GM21528 (cell line): ENCODE measurements at regions not wholly inside any gene's neighbourhood (a gene's known extent, or its start where the extent isn't known, plus 50 kb on each side); places are given as distances from the start of the nearest gene placed in this dataset.

Experiments
- ATAC-seq: cut with Tn5 transposase; IDR thresholded peaks from one replicate; pipeline ENCODE4 v1.9.1; 2021; ENCODE audit warnings: mild to moderate bottlenecking, moderate library complexity; ENCODE audit not compliant: unreplicated experiment, low FRiP score

DNA sequence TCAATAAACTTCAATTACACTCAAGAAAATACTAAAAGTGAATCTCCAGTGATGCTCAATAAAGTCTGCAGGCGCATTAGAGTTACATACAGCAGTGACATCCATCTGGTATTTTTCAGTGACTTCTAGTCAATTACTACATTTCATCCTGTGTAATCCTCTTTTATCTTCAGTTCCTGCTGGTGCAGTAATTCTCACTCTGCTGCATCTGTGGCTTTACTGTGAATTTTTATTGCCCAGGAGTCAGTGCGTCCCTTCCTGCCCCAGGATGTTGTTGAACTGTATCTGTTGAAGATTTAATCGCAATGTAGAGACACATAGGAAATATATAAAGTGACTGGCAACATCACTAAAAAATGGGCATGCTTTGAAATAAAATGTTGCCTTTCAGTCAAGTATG, 196.3 kb upstream of the TMTC4 start:
- no peak for ATAC-seq

DNA sequence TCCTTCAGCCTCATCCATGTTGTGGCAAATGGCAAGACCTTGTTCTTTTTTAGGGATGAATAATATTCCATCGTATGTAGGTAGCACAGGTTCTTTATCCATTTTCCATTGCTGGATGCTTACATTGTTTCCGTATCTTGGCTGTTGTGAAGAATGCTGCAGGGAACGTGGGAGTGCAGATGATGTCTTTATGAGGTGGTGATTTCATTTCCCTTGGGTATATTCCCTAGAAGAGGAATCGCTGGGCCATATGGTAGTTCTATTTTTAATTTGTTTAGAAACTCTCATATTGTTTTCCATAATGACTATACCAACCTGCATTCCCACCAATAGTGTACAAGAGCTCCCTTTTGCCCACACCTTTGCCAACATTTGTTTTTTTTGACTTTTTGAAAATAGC, 186.3 kb upstream of the TMTC4 start:
- ATAC-seq = no peak

DNA sequence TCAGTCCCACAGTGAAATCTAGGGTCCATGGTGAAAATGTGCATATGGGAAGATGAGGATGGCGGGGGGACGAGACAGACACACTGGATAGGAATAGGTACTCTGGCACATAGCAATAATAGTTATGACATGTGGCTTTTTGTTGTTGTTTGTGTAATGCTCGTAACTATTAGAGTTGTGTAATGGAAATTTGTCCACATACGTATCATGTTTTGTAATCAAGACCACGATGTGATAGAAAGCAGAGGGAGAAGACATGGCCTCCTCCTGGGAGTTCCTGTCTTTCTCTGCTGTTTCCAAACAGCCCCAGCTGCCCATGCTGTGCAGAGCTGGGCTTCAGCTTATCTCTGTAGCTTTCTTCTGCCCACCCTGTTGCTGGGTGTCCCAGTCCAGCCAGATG, 185.3 kb upstream of the TMTC4 start:
- ATAC-seq = no peak

DNA sequence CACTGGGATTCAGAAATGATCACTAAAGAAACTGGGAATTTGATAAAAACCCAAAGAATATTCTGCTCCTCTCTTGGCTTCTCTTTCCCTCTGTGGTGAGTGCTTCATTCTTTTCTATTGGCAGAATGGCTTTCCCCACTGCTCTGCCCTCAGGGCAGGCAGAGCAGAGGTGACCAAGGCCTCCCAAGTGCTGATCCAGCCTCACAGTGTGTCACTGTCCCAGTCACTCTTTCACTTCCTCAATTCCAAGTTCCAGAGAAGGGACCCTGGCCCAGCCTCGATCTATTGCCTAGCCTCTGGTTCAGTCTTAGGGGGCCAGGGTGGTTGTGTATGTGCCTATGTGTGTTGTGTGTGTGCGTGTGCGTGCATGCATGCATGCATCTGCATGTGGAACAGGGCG, 180.6 kb upstream of the TMTC4 start:
- ATAC-seq = no peak

DNA sequence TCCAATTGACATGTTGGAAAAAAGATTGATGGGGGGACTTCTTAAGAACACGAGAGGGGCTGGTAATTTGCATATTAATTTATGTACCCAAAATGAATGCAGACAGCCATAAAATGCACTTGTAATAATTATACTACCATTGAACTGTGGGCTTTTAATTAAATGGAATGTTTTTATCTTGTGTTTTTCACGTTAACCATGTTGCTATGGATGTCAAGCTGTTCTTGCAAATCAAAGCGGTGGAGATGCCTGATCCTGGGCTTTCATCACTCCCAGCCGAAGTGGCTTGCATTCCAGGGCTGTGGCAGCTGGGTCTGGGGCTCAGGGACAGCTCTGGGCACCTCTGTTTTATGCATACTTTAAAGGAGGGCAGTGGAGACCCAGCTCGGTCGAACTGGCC, 179.4 kb upstream of the TMTC4 start:
- no peak for ATAC-seq

DNA sequence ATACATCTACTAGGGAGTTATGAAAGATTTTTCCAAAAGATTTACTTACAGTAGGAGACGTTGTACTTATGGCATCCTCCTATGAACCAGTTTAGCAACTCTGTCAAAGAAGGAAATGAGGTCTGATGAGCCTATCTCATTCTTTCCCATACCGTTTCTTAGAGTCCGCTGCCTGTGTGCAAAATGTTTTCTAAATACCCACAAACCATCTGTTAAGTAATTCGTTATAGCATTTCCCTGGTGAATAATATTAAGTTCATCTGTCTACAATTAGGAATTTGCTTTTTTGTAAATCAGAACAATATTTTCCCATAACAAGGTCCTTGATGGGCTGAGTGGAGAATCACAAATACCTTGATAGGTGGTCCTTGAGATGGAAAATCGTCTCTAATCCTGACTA, 178.8 kb upstream of the TMTC4 start:
- no peak for ATAC-seq

DNA sequence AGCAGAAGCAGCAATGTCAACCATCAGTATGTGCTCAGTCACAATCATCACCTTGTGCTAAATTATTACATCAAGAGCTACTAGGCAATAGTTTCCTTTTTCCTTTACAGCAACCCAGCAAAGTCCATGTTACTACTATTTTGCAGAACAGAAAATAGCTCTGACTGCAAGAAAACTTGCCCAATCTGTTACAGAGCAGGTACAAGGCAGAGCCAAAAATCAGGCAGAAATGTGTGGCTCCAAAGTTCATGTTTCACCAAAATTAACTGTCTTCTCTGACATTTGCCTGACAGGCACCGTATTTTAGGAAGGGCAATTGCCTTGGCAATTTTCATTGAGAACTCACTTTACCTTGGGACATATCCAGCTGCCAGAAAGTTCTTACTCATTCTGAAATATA, 177.6 kb upstream of the TMTC4 start:
- ATAC-seq = no peak

DNA sequence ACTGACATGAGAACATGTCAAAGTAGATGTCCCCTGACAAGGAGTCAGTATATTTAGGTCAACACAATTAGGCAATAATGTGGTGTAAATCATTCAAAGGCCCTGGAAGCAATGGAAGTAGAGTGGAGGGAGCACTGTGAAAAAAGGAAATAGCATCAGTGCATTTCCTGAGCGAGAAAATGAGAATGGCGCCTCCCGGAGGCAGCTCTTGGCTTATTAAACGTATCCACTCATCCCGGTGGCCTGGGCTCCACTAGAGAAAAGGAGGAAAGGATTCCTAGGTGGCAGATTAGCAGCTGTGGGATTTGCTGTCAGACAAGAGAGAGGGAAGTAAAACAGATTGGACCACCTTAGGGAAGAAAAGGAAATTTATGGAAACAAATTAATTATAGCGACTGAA, 173.7 kb upstream of the TMTC4 start:
- no peak for ATAC-seq

DNA sequence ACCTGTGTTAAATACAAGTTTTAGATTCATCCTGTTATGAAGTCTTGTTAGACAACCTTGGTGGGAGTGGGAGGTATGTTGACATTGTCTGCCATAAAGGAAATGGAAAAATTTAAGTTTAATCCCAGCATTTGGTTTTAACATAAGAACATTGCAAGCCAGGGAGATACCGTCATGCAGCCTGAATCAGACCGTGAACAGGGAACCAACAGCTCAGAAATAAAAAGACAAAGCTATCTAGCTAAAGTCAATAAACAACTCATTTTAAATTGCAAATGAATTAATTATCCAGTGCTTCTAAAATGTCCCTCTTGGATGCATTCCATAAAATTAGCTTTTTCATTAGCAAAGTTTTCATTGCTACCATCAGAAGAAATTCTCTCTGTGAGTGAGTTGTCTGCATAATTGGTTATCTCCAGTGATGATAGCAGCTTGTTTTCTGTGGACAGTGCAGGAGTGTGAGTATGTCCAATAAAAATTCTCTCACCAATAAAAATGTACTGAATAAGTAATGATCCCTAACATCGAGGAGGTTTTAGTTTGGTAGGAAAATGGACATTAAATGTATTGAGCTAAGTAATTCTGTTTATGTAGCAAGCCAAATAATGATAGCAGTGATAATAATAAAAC, 170.6 kb upstream of the TMTC4 start:
- no peak for ATAC-seq

DNA sequence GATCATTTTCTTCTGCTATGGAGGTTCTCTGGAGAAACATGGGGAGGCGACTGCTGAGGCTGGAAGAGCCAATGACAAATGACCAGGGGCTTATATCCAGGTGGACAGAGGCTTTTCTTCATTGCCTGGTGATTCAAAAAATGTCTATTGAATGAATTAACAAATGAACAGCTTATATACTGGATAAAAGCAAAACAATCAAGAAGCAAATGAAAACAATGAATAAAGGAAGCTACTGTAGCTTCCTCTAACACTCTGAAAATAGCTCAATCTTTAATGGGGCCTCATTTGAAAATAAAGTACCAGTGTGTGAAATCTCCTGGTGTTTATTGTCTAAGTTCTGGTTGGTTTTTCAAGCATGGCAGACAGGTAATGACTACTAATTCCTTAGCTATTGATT, 167.5 kb upstream of the TMTC4 start:
- ATAC-seq = no peak

DNA sequence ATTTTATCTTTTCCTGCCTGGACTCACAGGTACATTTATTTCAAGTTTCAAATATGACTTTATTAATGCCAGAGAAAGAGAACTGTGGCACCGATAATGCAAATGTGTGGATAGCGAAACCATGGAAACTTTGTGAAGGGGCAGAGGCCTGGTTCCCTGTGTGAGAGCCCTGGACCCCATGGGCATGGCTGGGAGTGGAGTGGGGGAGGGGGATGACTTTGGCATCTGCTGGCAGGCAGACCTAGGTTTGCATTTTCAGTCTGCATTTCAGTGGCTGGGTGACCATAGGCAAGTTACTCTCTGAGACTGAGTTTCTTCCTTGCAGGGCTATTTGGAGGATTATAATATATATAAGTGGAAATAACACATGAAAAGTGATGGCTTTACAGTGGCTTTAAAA, 163.8 kb upstream of the TMTC4 start:
- no peak for ATAC-seq

DNA sequence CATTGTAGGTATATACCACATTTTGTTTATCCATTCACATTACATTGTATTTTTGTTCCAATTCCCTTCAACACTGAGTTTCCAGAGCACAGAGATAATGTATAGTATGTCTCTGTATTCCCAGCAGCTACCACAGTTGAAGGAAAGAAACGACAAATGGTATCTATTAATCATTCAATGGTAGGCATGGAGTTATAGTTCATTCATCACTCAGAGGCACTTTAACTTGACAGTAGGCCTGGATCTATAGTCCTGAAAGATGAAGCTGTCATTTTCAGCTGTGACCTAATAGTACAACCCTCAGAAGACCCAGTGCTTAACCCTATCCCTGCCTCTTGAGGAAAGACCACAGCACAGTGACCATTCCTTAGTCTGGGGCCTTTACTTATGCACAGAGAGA, 163.0 kb upstream of the TMTC4 start:
- ATAC-seq = no peak

DNA sequence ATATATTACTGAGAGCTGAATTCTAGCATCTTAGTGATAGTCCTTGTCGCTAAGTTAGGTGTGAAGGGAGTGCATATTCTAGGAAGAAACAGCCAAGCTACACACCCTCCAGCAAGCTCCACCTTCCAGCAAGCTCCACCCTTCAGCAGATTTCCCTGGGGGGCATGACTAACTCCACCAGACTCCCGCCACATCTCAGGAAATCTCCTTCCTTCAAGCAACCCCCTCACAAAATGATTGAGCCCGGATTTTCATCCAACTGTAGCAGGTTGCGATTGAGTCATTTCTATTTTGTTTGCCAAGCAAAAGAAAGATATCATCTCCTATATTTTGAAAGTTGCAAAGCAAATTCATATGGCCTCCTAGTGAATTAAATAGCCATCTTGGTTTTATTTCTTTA, 162.1 kb upstream of the TMTC4 start:
- no peak for ATAC-seq

DNA sequence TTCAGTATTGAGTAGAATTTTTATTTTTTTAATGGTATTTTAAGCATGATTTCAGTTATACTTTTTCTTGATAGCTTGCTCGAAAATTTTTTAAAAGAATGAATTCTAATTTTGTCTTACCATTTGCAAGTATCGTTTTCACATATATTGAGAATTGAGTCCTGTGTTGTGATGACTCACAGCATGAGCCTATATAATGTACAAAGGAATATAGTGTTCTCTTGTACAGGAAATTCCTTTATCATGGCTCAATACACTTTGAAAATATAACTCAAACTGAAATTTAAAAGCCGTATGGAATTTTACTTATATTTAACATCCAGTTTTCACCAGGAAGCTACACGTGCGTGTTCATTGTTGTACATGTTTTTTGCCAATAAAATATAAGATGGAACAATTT, 161.1 kb upstream of the TMTC4 start:
- no peak for ATAC-seq

DNA sequence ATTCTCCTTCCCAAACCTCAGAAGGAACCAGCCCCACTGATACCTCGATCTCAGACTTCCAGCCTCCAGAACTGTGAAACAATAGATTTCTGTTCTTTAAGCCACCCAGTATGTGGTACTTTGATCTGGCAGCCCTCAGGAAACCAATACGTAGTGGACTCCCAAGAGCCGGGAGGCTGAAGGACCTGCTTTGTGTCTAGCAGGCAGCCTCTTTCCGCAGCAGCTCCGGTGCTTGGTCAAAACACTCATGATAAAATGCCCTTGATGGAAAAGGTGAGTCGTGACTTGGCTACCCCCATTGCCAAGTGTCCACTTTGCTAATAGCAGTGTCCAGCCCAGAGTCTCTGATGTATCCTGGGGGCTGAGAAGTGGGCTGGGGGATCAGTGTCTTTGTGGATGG, 158.8 kb upstream of the TMTC4 start:
- no peak for ATAC-seq

DNA sequence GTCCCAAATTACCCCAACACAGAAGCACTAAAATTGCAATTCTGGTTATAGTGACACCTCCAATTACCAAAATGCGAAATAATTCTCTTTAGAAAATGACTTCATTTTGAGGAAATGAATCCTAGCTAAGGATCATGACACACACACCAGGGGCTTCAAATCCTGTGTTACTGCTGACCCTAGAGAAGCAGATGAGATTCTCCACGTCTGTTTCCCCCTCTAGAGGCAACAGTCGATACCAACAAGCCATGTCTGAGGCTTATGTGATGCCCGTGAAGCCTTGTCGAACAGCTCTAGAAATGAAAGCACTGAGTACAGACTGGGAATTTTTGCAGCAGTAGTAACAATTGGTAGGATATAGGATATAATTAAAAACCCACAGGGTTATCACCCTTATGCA, 153.6 kb upstream of the TMTC4 start:
- ATAC-seq = no peak

DNA sequence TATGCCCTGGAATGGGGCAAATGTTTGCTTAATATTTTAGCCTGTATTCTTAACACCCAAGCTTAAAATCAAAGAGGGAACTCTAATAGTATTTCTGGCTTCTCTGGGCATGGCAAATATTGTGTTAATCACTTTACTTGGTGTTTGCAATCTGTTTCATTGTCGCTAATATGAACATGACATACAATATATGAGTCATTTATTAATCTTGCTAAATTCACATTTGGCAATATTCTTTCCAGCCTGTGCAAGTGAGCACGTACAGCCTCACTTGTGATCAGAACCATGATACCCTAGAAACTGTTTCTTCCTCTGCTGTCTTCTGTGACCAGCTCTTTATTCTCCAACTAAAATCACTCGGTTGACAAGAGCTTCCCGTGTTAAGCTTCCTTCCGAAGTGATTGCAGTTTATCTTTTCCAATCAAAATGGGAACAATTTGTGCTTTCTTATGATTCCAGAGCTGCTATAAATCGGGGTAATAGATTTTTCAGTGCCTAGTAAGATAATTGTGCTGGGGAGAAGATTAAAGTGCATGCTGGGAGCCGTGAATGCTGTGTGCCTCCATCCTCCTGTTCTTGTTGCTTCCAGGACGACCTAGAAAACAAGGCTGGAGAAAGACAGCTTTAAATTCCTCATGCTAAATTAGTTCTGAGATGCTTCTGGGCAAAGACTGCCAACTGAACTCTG, 153.0 kb upstream of the TMTC4 start:
- no peak for ATAC-seq

DNA sequence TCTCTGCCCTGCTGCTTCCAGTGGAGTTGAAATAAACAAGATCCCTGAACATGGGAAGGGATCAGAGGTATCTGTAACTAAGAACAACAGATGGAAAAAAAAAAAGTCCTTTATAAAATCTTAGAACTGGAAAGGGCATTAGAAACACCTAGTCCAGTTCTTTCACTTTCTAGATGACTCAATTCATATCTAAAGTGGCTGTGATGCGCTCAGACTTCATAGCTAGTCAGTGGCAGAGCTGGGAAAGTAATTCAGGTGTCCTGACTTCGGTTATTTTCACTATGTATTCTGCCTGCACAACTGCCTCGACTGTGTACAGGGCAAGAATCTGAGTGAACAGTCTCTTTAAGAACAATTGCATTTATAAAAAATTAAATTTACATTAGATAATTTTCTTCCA, 151.8 kb upstream of the TMTC4 start:
- no peak for ATAC-seq

DNA sequence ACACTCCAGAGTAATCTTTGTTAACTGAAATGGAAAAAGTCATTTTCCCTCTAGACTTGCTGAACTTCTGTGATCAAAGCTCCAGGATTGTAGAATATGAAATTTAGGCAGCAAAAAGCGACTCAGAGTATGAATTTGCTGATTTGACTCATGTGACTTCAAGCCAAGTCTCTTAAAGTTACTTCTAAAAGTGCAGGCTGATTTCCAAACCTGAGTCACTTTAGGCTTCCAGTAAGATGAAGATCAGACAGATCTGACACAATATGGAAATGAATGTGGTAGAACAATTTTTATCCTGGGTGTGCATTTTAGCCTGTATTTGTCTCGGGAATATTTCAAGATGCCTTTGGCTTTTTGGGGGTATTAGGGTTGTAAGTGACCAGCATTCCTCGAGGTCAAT, 151.0 kb upstream of the TMTC4 start:
- ATAC-seq = no peak

DNA sequence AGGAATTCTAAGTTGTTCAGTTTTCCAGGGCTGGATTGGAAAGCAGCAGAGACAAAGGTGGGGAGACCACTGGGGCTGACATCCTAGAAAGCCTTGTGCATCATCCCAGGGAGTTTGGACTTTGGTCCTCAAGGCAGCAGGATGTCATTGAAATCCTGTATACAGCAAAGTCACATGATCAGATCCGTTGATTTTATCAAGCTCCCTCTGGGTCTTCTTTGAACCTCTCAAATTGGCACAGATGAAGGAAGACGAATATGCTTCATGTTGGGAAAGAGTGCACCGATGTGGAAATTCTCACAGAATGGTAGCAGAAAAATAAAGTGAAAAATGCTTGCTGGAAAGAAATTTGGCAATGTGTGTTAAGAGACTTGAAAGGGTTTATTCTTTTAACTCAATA, 149.8 kb upstream of the TMTC4 start:
- no peak for ATAC-seq

DNA sequence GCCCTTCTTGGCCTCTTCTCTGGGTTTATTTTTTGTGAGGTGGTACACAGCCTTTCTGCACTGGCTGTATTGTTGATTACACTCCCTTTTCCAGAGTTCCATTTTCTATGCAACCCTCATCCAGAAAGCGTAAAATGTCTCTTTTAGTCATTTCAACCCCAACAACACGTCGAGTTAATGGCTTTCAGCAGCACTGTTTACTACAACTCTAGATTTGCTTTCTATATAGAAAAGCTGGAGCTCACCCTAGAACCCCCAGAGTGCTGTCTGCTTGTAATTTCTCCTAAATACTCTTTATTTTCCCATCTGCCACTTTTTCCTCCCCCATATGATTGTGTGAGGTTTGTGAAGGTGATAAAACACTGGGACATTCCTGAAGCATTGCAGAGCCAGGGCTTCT, 148.9 kb upstream of the TMTC4 start:
- ATAC-seq = no peak

DNA sequence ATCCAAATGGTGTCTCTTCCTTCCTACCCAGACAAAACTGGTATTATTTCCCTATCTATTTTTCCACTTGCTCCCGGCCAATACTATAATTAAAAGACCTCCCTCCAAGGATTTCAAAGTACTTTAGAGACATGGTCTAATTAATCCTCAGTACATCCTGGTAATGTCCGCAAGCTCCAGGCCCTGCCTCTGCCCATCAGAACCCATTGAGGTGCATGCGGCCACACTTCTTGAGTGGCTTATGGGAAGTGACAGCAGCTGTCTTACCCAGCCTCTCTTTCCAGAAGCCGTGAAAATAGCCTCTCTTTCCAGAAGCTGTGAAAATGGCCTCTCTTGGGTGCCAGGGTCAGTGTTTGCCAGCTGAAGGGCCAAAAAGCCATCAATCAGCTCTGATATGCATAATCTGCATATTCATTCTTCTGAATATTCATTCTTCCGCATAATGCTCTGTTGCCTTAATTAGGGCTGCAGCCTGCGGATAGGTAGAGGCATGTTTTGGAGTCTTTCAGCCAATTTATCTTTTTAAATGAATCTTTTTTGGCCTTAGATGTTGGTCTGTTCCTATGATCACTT, 148.4 kb upstream of the TMTC4 start:
- no peak for ATAC-seq
